HCT116 (cell line): ENCODE measurements at regions not wholly inside any gene's neighbourhood (a gene's known extent, or its start where the extent isn't known, plus 50 kb on each side); places are given as distances from the start of the nearest gene placed in this dataset.

Source experiments
- ATAC-seq: fragments of 200-7000 bp; cut with Tn5 transposase; 2 replicates; pipeline ENCODE4 v1.9.1; 2020; ENCODE audit warnings: mild to moderate bottlenecking, moderate library complexity
- BruUV-seq: library from RNA; stranded (reverse); fragments of 400-500 nt; replicated peaks from 2 replicates; lab custom pipeline; 2021; lab: Mats Ljungman, UMichigan
- CTCF ChIA-PET: fragments of 300-600 bp; sonication (Branson Sonifier 250); formaldehyde crosslinking; loops from one replicate; lab custom pipeline; 2021; ENCODE audit warnings: antibody characterized with exemption; lab: Charles Lee
- POLR2A ChIA-PET: fragments of 300-600, 350-600 bp; sonication (Branson Sonifier 250); formaldehyde crosslinking; loops from one replicate; lab custom pipeline; 2021; ENCODE audit warnings: antibody characterized with exemption; lab: Charles Lee
- RAD21 ChIA-PET, 2 experiments: fragments of 300-600 bp; sonication (Branson Sonifier 250); formaldehyde crosslinking; loops; one replicate each; lab custom pipeline; 2023; ENCODE audit warnings: low total read pairs in 2 of 2; ENCODE audit not compliant: uncharacterized antibody in 2 of 2, unreplicated experiment in 2 of 2, low non-redundant PET in 1 of 2; lab: Charles Lee
- DNase-seq: peaks from one replicate; pipeline ENCODE4 v3.0.0-alpha.2; 2010; ENCODE audit warnings: low read depth, low spot score
- H2AFZ ChIP-seq: fragments of 200-600 bp; shearing (Covaris generic), sonication (generic); 2 replicates; pipeline ENCODE4 v1.6.1; 2017; ENCODE audit warnings: low read depth, mixed run types, mixed read lengths, antibody characterized with exemption, low read length; ENCODE audit not compliant: poor library complexity, severe bottlenecking
- H3K27ac ChIP-seq: 2 replicates; pipeline ENCODE4 v1.5.1; 2012; ENCODE audit warnings: low read depth, low read length
- H3K27me3 ChIP-seq: fragments of 200-600 bp; sonication (generic); 2 replicates; pipeline ENCODE4 v1.6.1; 2016; ENCODE audit warnings: mixed run types, low read length, mixed read lengths; ENCODE audit not compliant: insufficient read depth
- H3K36me3 ChIP-seq, 2 experiments: fragments of 200-500 bp in 1 of 2; fragments of 200-600 bp in 1 of 2; sonication (Bioruptor generic) in 1 of 2; sonication (generic) in 1 of 2; 2 replicates each; pipeline versions ENCODE4 v1.5.1 to v1.6.1; 2014 to 2016; ENCODE audit warnings: low read length in 2 of 2, inconsistent platforms in 1 of 2, mixed read lengths in 1 of 2, mixed run types in 1 of 2; ENCODE audit not compliant: insufficient read depth in 2 of 2, control insufficient read depth in 1 of 2
- H3K4me1 ChIP-seq, 2 experiments: fragments of 200-600 bp in 1 of 2; sonication (generic) in 1 of 2; 2 replicates each; pipeline versions ENCODE4 v1.5.1 to v1.6.1; 2012 to 2017; ENCODE audit warnings: low read length in 2 of 2, inconsistent platforms in 1 of 2, mild to moderate bottlenecking in 1 of 2, mixed read lengths in 1 of 2, mixed run types in 1 of 2, moderate library complexity in 1 of 2; ENCODE audit not compliant: insufficient read depth in 2 of 2, control insufficient read depth in 1 of 2
- H3K4me2 ChIP-seq: fragments of 200-600 bp; sonication (generic); 2 replicates; pipeline ENCODE4 v1.6.1; 2017; ENCODE audit warnings: mixed run types, low read length, mixed read lengths
- H3K4me3 ChIP-seq, 2 experiments: fragments of 200-600 bp in 1 of 2; sonication (generic) in 1 of 2; replicated peaks in 1 of 2; 2 replicates each; pipeline ENCODE4 v1.5.1; 2011 to 2016; ENCODE audit warnings: low read length in 2 of 2, control low read depth in 1 of 2, low read depth in 1 of 2, mild to moderate bottlenecking in 1 of 2, mixed read lengths in 1 of 2, mixed run types in 1 of 2
- H3K79me2 ChIP-seq: fragments of 200-600 bp; sonication (generic); 2 replicates; pipeline ENCODE4 v1.6.1; 2017; ENCODE audit warnings: mild to moderate bottlenecking, mixed run types, low read length, moderate library complexity, mixed read lengths; ENCODE audit not compliant: insufficient read depth
- H3K9ac ChIP-seq: fragments of 200-600 bp; sonication (generic); 2 replicates; pipeline ENCODE4 v1.6.1; 2016; ENCODE audit warnings: low read length, mixed read lengths
- H3K9me2 ChIP-seq: fragments of 200-600 bp; sonication (generic), shearing (Covaris generic); 2 replicates; pipeline ENCODE4 v1.6.1; 2017; ENCODE audit warnings: mixed run types, mild to moderate bottlenecking, moderate library complexity; ENCODE audit not compliant: insufficient read depth
- H3K9me3 ChIP-seq, 2 experiments: fragments of 200-500 bp in 1 of 2; fragments of 200-600 bp in 1 of 2; sonication (Bioruptor generic) in 1 of 2; sonication (generic) in 1 of 2; 2 replicates each; pipeline ENCODE4 v1.6.1; 2014 to 2017; ENCODE audit warnings: low read length in 2 of 2, mixed read lengths in 2 of 2, inconsistent platforms in 1 of 2, low read depth in 1 of 2, mild to moderate bottlenecking in 1 of 2, mixed run types in 1 of 2, moderate library complexity in 1 of 2; ENCODE audit not compliant: control insufficient read depth in 1 of 2, insufficient read depth in 1 of 2
- H4K20me1 ChIP-seq: fragments of 200-600 bp; sonication (generic), shearing (Covaris generic); 2 replicates; pipeline ENCODE4 v1.6.1; 2017; ENCODE audit warnings: mixed run types, mild to moderate bottlenecking, moderate library complexity; ENCODE audit not compliant: insufficient read depth
- ATF3 ChIP-seq: IDR thresholded peaks from 2 replicates; pipeline ENCODE4 v1.6.1; 2012
- CTCF ChIP-seq, 3 experiments: fragments of 200-600 bp in 1 of 3; sonication (generic) in 1 of 3; IDR thresholded peaks in 2 of 3; conservative IDR thresholded peaks in 1 of 3; 2 replicates each; pipeline ENCODE4 v1.5.1; 2012 to 2017; ENCODE audit warnings: low read depth in 2 of 3, low read length in 2 of 3, antibody characterized with exemption in 1 of 3, borderline replicate concordance in 1 of 3, control low read depth in 1 of 3, mild to moderate bottlenecking in 1 of 3, mixed read lengths in 1 of 3, mixed run types in 1 of 3, moderate library complexity in 1 of 3; ENCODE audit not compliant: insufficient read depth in 1 of 3
- EGR1 ChIP-seq: IDR thresholded peaks from 2 replicates; pipeline ENCODE4 v1.6.1; 2012; ENCODE audit warnings: low read depth
- EZH2 ChIP-seq: fragments of 200-600 bp; sonication (generic); IDR thresholded peaks from 2 replicates; pipeline ENCODE4 v1.6.1; 2017; ENCODE audit warnings: antibody characterized with exemption, mixed run types
- EZH2phosphoT487 ChIP-seq: fragments of 200-600 bp; IDR thresholded peaks from 2 replicates; pipeline ENCODE4 v1.6.1; 2018; ENCODE audit warnings: antibody characterized with exemption, borderline replicate concordance
- FOSL1 ChIP-seq: IDR thresholded peaks from 2 replicates; pipeline ENCODE4 v1.6.1; 2012; ENCODE audit warnings: low read depth
- JUND ChIP-seq: IDR thresholded peaks from 2 replicates; pipeline ENCODE4 v1.6.1; 2012
- MAX ChIP-seq: IDR thresholded peaks from 2 replicates; pipeline ENCODE4 v1.6.1; 2012
- POLR2A ChIP-seq: IDR thresholded peaks from 2 replicates; pipeline ENCODE4 v1.7.0; 2011; ENCODE audit warnings: borderline replicate concordance; ENCODE audit not compliant: insufficient read depth, insufficient read length; ENCODE audit errors: extremely low read depth
- REST ChIP-seq: IDR thresholded peaks from 2 replicates; pipeline ENCODE4 v1.6.1; 2012; ENCODE audit warnings: low read depth
- TCF7L2 ChIP-seq: IDR thresholded peaks from 2 replicates; pipeline ENCODE4 v1.7.0; 2011; ENCODE audit warnings: borderline replicate concordance, inconsistent platforms; ENCODE audit not compliant: insufficient read depth, insufficient read length; ENCODE audit errors: extremely low read depth
- YY1 ChIP-seq: IDR thresholded peaks from 2 replicates; pipeline ENCODE4 v1.6.1; 2011; ENCODE audit warnings: low read length, low read depth, moderate library complexity, mild to moderate bottlenecking; ENCODE audit not compliant: insufficient replicate concordance; ENCODE audit errors: extremely low read depth
- ZBTB33 ChIP-seq: IDR thresholded peaks from 2 replicates; pipeline ENCODE4 v1.6.1; 2011; ENCODE audit warnings: mild to moderate bottlenecking, low read length, moderate library complexity; ENCODE audit not compliant: insufficient replicate concordance; ENCODE audit errors: extremely low read depth
- intact Hi-C: fragments of 100-400 bp; cut with micrococcal nuclease; formaldehyde crosslinking; loops from 2 replicates; pipeline ENCODE4 v1.10.0; 2022

- TF ChIP-seq ZBTB33 (no peak), CTCF (IDR thresholded peaks at IDR 0.05 in 2 of 3, conservative IDR thresholded peaks at IDR 0.05 in 1 of 3; ENCODE audit: borderline replicate concordance in 1 of 3, insufficient read depth in 1 of 3, low read depth in 2 of 3, low read length in 2 of 3) (no peak), FOSL1 (no peak), JUND (no peak), MAX (no peak), TCF7L2 (no peak)
Measured at GRCh38 chr20:54914995-54915394, 439.6 kb downstream of the DOK5 start (continued).

- CTCF ChIA-PET = no interaction called here
- Histone ChIP-seq H2AFZ (no peak overlapping the region), H3K27me3 (no peaks in the 10 kb centered on the region), H3K4me2 (no peak overlapping the region), H3K9me2 (no peaks in the 10 kb centered on the region), H3K4me1 (no peaks in the 10 kb centered on the region), H3K79me2 (no peaks in the 10 kb centered on the region), H3K9ac (no peak overlapping the region), H3K4me3 (no peak overlapping the region), H3K27ac (no peak overlapping the region), H4K20me1 (no peaks in the 10 kb centered on the region), H3K36me3 (no peaks in the 10 kb centered on the region), H3K9me3 (peaks cover 7 to 11% of the 10 kb centered on the region in 2 experiments; a peak in 2 of 4 replicates)
- RAD21 ChIA-PET = no interaction called here
- no TSS peak for BruUV-seq
- POLR2A ChIA-PET = no interaction called here
- intact Hi-C loops = no loop called here
- DNase-seq = no peak
- no peak for ATAC-seq
- TF ChIP-seq EGR1 = no peak
- no peak for TF ChIP-seq FOSL1
- no peak for TF ChIP-seq EZH2phosphoT487
- TF ChIP-seq TCF7L2 = no peak
- TF ChIP-seq EZH2 = no peak
- TF ChIP-seq ZBTB33 = no peak
- TF ChIP-seq MAX = no peak
- TF ChIP-seq ATF3 = no peak
- TF ChIP-seq YY1 = no peak
- no peak for TF ChIP-seq POLR2A
- TF ChIP-seq REST = no peak
Measured at GRCh38 chr20:54909702-54910101, 434.3 kb downstream of the DOK5 start.
